ENCODE measurements at regions not wholly inside any gene's neighbourhood (a gene's known extent, or its start where the extent isn't known, plus 50 kb on each side); places are given as distances from the start of the nearest gene placed in this dataset.

- TF ChIP-seq CTCF (IDR thresholded peaks at IDR 0.05) = no peak
- TF ChIP-seq POLR2A (IDR thresholded peaks at IDR 0.05) = no peak
- TF ChIP-seq POLR2AphosphoS5 (IDR thresholded peaks at IDR 0.05; ENCODE audit: insufficient read depth in 1 of 2, low read depth in 1 of 2) = no peak
Measured at GRCh38 chr6:21739241-21739640, 145.7 kb downstream of the SOX4 start.
